Suprapubic skin (tissue), 4 donors: ENCODE measurements at regions not wholly inside any gene's neighbourhood (a gene's known extent, or its start where the extent isn't known, plus 50 kb on each side); places are given as distances from the start of the nearest gene placed in this dataset.

ENCODE experiments used
- CTCF ChIP-seq, 2 donors: fragments of 200-600 bp in 1 of 2; fragments of 450-650 bp in 1 of 2; sonication (generic) in 1 of 2; IDR thresholded peaks; one replicate each; pipeline ENCODE4 v1.5.1; 2016 to 2019; ENCODE audit warnings: antibody characterized with exemption in 2 of 2, mild to moderate bottlenecking in 1 of 2, moderate library complexity in 1 of 2
- EP300 ChIP-seq: sonication (generic); formaldehyde crosslinking; IDR thresholded peaks from one replicate; pipeline ENCODE4 v1.6.1; 2017; ENCODE audit warnings: antibody characterized with exemption
- POLR2A ChIP-seq, 2 donors: fragments of 450-650 bp; IDR thresholded peaks; one replicate each; pipeline ENCODE4 v1.6.1; 2017; ENCODE audit warnings: antibody characterized with exemption in 2 of 2, mild to moderate bottlenecking in 2 of 2, moderate library complexity in 2 of 2
- POLR2AphosphoS5 ChIP-seq, 3 donors: sonication (generic); formaldehyde crosslinking; IDR thresholded peaks; one replicate each; pipeline ENCODE4 v1.6.1; 2017; ENCODE audit warnings: antibody characterized with exemption in 3 of 3

GRCh38 chr11:91946397-91946951 is 278.1 kb upstream of the FAT3 start:
- no peak for TF ChIP-seq CTCF (IDR thresholded peaks at IDR 0.05)
- no peak for TF ChIP-seq EP300
- TF ChIP-seq POLR2A (IDR thresholded peaks at IDR 0.05) = no peak
- no peak for TF ChIP-seq POLR2AphosphoS5 (IDR thresholded peaks at IDR 0.05)
